AG04450 (cell line): ENCODE measurements at regions not wholly inside any gene's neighbourhood (a gene's known extent, or its start where the extent isn't known, plus 50 kb on each side); places are given as distances from the start of the nearest gene placed in this dataset.

Source experiments
- CTCF ChIA-PET: fragments of 300-600, 350-600 bp; formaldehyde crosslinking; extraction: SDS; loops from one replicate; lab custom pipeline; 2022; ENCODE audit warnings: antibody characterized with exemption, inconsistent platforms; lab: Charles Lee
- POLR2A ChIA-PET: fragments of 350-600 bp; formaldehyde crosslinking; extraction: SDS; loops from one replicate; lab custom pipeline; 2021; ENCODE audit warnings: antibody characterized with exemption, inconsistent platforms; lab: Yijun Ruan, JAX
- DNase-seq: peaks from one replicate; pipeline ENCODE4 v3.0.0-alpha.2; 2011; ENCODE audit warnings: low read depth, low spot score
- H3K27ac ChIP-seq: one replicate; pipeline ENCODE4 v1.5.1; 2012; ENCODE audit warnings: low read depth, low read length, control low read depth
- H3K27me3 ChIP-seq: one replicate; pipeline ENCODE4 v1.6.0; 2012; ENCODE audit warnings: low read length; ENCODE audit not compliant: control insufficient read depth, insufficient read depth
- H3K4me3 ChIP-seq: 2 replicates; pipeline ENCODE4 v1.5.1; 2011; ENCODE audit warnings: mild to moderate bottlenecking, low read depth, low read length, control low read depth
- H3K9me3 ChIP-seq: 2 replicates; pipeline ENCODE4 v1.5.1; 2012; ENCODE audit warnings: low read length; ENCODE audit not compliant: control insufficient read depth, insufficient read depth
- CTCF ChIP-seq: IDR thresholded peaks from 2 replicates; pipeline ENCODE4 v1.5.1; 2011; ENCODE audit warnings: low read depth, low read length, control low read depth, inconsistent platforms

GRCh38 chr9:25224996-25225395, 453.2 kb downstream of the TUSC1 start:
- TF ChIP-seq CTCF = no peak
- CTCF ChIA-PET = no interaction called here
- peaks cover 9% of the 10 kb centered on the region for H3K9me3 ChIP-seq
- H3K27me3 ChIP-seq = no peaks in the 10 kb centered on the region
- no peak overlapping the region for H3K27ac ChIP-seq
- H3K4me3 ChIP-seq = no peak overlapping the region
- no peak for DNase-seq
- POLR2A ChIA-PET = no interaction called here

- H3K27me3 ChIP-seq = no peaks in the 10 kb centered on the region
- CTCF ChIA-PET = no interaction called here
- POLR2A ChIA-PET = no interaction called here
- no peak overlapping the region for H3K27ac ChIP-seq
- TF ChIP-seq CTCF = no peak
- no peak overlapping the region for H3K4me3 ChIP-seq
- DNase-seq = no peak
- peaks cover 9% of the 10 kb centered on the region for H3K9me3 ChIP-seq
These were observed 453.9 kb downstream of the TUSC1 start for GRCh38 chr9:25224309-25224708.

GRCh38 chr9:25212361-25212760, 465.9 kb downstream of the TUSC1 start:
- no peak for DNase-seq
- POLR2A ChIA-PET = no interaction called here
- Histone ChIP-seq H3K27ac (no peak overlapping the region), H3K9me3 (no peaks in the 10 kb centered on the region; the same call in 1 of the 2 replicates), H3K27me3 (no peaks in the 10 kb centered on the region), H3K4me3 (no peak overlapping the region)
- TF ChIP-seq CTCF = no peak
- CTCF ChIA-PET = no interaction called here

- H3K27me3 ChIP-seq = no peaks in the 10 kb centered on the region
- no peak for TF ChIP-seq CTCF
- CTCF ChIA-PET = no interaction called here
These were observed 470.6 kb downstream of the TUSC1 start for GRCh38 chr9:25207402-25208195.

GRCh38 chr9:25206027-25206426, 472.2 kb downstream of the TUSC1 start:
- Histone ChIP-seq H3K27me3 (no peaks in the 10 kb centered on the region), H3K9me3 (peaks cover 4% of the 10 kb centered on the region; the same call in 1 of the 2 replicates), H3K4me3 (no peak overlapping the region), H3K27ac (no peak overlapping the region)
- DNase-seq = no peak
- ChIA-PET POLR2A (no interaction called here), CTCF (no interaction called here)
- TF ChIP-seq CTCF = no peak

More at GRCh38 chr9:25207402-25208195, 470.6 kb downstream of the TUSC1 start:
- H3K4me3 ChIP-seq = no peak overlapping the region
- no peak for DNase-seq
- peaks cover 2% of the 10 kb centered on the region; the same call in 1 of the 2 replicates for H3K9me3 ChIP-seq
- no peak overlapping the region for H3K27ac ChIP-seq
- POLR2A ChIA-PET = no interaction called here
